Superior temporal gyrus (tissue), 1 donor: ENCODE measurements at regions not wholly inside any gene's neighbourhood (a gene's known extent, or its start where the extent isn't known, plus 50 kb on each side); places are given as distances from the start of the nearest gene placed in this dataset.
"Not testable (repeated sequence)": the region's sequence is repeated elsewhere in the genome, so short reads cannot be mapped to it uniquely, and the experiment has no call there.

Source experiments
- DNase-seq: peaks from one replicate; pipeline ENCODE4 v3.0.0-alpha.2; 2016; ENCODE audit errors: extremely low spot score

DNA sequence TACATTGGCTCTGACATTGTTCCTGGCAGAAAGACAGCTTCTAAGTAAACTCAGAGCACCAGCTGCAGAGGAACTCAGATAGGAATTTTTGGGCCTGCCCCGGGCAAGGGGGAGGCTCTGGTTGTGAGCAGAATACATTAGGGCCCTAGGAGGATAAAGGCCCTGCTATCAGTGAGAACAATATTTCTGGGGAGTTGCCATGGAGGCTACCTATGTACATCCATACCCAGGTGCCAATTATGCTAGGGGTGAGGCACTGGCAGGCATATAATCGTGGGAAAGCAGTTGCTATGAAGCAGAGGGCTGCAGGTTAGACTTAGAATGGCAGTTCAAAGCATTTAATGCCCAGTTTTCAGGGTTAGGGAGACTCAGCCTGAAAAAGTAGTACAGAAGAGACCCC is 273.5 kb upstream of the EDA2R start:
- no peak for DNase-seq

GRCh38 chrX:66902081-66902480 is 263.2 kb upstream of the EDA2R start:
- no peak for DNase-seq

DNA sequence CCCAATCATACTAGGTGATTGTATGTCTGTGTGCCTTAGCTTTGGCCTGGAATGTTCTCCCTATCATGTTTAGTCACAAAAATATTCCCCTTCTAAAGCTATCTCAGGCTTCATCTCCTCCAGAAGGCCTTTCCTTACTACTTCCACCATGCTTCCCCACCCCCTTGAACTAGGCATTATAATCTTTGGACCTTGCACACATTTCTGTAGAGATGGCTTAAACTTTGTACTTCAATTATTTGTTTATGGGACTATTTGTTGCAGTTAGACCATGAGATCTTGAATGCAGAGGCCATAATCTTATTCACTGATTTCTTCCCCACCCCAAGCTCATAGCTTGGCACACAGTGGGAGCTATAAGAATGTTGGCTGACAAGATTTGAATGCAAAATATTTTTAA is 262.0 kb upstream of the EDA2R start:
- DNase-seq = no peak

- no peak for DNase-seq
Observed at GRCh38 chrX:66892004-66892403, 253.1 kb upstream of the EDA2R start.

DNA sequence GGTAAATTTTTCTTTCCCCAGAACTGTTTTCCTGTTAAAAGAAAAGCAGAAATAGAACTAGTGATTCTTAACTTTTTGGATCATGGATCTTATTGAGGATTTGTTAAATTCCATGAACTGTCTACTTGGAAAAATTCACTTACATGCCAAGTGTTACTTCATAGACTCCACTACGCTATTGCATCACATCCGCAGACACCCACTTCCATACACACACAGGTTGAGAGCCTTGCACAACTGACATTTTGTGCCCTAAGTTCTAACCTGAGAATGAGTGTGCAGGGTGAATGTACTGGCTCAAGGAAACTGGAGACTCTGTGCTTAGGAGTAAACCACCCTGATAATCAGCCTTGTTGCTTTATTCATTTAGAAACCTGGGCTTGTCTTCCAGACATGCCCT is 250.5 kb upstream of the EDA2R start:
- no peak for DNase-seq

- no peak for DNase-seq
Observed at GRCh38 chrX:66882101-66882500, 243.2 kb upstream of the EDA2R start.

- no peak for DNase-seq
Observed at GRCh38 chrX:66876776-66877175, 237.9 kb upstream of the EDA2R start.

DNA sequence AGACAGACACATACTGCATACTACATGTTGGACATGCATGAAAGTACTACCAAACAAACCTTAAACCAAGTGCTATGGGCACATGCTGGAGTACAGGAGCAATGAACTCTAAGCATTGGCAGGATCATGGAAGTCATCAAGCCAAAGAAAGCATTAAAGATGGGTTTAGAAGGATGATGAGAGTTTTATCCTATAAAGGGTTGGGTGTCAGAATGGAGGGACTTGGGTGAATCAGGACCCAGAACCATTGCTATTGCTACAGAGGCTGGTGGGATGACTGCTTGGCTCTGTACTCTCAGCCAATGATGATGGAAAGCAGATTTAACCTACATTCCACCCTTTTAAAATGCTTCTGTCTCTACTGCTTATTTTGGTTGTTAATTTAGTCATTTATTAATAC is 233.9 kb upstream of the EDA2R start:
- DNase-seq = no peak

DNA sequence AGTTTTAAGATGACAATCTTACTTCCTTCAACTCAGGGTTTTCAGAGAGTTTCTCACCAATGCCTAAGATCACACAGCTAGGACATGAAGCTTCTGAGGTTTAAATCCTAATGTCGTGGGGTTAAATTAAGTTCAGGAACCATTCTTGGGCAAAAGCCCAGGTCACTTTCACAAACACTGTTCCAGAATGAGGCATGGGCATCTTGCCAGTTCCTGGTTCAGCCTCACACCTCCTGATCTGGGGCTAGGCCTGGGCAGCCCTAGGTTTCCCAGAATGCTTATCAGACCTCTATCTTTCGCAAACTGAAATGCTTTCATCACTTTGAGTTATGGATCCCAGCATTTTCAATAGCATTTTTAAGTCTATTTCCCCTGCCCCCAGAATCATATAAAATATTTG is 224.8 kb upstream of the EDA2R start:
- no peak for DNase-seq

DNA sequence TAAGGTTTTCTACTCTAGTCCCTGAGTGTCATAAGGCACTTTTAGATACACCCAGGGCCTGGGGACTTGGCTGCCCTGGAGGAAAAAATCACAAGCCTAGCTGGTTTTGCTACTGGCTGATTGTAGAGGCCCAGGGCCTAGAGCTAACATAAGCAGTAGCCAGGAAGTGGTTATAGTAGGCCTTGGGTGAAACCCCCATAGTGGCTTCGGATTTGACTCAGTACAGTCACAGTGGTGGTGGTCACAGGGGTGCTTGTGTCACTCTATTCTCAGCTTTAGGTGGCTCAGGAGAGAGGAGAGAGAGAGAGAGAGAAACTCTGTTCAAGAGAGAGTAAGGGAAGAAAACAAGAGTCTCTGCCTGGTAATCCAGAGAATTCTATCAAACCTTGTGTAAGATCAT is 194.5 kb upstream of the EDA2R start:
- DNase-seq = no peak

DNA sequence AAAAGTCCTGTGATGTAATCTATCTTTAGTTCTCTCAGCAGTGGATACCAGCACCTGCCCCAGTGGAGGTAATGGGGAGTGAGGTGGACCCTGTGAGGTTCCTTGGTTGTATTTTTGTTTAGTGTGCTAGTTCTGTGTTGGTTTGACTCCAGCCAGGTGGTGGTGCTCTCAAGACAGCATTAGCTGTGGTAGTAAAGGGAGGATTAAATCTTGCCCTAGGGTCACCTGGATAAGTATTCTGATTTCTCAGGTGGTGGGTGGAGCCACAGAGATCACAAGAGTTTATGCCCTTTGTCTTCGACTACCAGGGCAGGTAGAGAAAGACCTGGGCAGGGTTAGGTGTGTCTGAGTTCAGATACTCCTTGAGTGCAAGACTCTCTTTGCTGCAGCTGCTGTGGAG is 176.3 kb upstream of the EDA2R start:
- DNase-seq = no peak

GRCh38 chrX:66794514-66794913 is 155.6 kb upstream of the EDA2R start:
- not testable (repeated sequence) for DNase-seq

DNA sequence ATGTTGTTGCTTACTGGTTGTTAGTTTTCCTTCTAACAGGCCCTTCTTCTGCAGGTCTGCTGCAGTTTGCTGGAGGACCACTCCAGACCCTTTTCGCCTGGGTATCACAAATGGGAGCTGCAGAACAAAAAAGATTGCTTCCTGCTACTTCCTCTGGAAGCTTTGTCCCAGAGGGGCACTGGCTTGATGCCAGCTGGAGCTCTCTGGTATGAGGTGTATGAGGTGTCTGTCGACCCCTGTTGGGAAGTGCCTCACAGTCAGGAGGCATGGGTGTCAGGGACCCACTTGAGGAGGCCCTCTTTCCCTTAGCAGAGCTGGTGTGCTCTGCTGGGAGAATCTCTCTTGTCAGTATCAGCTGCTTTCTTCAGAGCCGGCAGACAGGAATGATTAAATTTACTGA is 127.4 kb upstream of the EDA2R start:
- DNase-seq = no peak

GRCh38 chrX:66760651-66761050 is 121.8 kb upstream of the EDA2R start:
- DNase-seq = no peak

GRCh38 chrX:66756717-66757116 is 117.8 kb upstream of the EDA2R start:
- no peak for DNase-seq

DNA sequence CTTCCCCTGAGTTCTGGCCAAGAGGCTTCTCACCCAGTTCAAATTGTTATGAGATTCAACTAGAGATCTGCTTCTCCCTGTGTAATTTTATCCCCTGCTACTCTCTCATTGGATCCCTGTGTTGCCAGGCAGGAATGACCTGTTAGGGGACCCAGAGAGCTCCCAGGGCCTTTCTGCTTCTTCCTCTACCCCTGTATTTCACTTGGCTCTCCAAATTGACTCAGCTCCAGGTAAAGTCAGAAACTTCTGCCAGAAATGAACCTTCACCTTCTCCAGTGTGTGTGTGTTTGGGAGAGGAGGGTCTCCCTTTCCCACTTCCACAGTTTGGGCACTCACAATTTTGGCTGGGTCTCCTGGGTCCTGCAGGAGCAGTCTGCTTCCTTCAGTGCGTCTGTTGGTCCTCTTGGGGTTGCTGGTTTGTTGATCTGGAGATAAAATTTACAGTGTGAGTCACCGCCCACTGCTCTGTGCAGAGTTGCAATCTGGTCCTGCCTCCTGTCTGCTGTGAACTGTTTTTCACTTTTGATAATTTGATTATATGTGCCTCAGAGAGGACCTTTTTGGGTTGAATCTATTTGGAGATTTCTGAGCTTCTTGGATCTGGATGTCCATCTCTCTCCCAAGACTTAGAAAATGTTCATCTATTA is 112.4 kb upstream of the EDA2R start:
- no peak for DNase-seq

DNA sequence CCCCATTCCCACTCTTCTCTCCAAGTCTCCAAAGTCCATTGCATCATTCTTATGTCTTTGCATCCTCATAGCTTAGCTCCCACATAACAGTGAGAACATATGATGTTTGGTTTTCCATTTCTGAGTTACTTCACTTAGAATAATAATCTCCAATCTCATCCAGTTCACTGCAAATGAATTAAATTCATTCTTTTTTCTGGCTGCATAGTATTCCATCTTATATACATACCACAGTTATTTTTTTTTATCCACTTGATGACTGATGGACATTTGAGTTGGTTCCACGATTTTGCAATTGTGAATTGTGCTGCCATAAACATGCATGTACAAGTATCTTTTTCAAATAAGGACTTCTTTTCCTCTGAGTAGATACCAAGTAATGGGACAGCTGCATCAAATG is 105.6 kb upstream of the EDA2R start:
- DNase-seq = not testable (repeated sequence)

GRCh38 chrX:66731398-66731797 is 92.5 kb upstream of the EDA2R start:
- DNase-seq = peak; percentile 68

- DNase-seq = peak; percentile 76
Observed at GRCh38 chrX:66728818-66729271, 90.0 kb upstream of the EDA2R start.

DNA sequence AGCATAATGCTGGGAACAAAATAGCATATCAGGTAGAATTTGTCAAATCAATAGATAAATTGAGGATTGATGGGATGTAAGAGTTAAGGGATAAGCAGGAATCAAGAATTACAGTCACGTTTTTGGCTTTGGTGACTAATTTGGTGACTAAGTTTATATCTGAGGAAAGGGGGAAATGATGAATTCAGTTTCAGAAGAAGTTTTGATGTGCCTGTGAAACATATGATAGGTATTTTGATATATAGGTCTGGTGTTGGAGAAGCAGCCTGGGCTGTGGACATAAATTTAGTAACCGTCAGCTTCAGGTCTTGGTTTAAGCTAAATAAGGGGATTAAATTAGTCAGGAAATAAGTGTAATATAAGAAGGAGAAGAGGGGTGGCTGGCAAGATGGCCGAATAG is 79.0 kb upstream of the EDA2R start:
- DNase-seq = no peak

DNA sequence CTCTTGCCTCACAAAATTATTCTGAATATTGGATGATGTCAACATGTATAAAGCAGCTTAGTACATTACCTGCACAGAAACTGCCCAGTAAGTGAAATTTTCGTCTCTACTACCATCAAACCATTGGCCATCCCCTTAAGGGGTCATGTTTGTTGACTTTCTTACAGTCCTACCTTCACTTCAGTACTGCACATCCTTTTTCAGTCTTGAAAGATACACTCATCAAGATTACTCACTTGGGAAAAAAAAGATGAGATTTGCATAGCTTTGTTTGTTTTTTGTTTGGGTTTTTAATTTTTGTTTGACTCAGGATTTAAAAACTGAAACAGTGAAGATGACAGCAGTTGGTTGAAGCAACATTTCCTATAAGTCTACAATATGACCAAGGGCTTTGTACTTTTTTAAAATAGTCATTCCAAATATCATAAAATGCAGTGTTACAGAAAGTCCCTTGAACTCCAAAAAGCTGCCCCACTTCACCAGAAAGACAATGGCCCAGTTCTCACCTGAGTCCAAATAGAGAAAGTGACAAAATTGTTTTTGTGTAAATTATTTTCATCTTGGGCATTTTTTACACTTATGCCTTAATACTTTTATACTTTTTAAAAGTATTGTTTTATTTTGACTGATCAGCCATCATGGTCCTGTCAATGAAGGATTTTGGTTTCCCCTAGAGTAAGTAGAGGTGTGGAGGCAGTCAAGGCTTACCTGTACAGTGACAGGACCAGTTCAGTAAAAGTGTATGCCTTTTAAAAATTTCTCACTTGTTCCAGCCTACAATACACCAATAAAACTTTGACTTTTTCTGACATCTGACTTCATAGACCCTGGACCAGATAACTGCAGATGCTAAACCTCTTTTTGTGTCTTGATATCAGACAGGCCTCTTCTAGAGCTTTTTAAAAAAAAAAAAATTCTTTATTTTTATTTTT is 59.7 kb upstream of the EDA2R start:
- no peak for DNase-seq

GRCh38 chrX:66692512-66692911 is 53.6 kb upstream of the EDA2R start:
- not testable (repeated sequence) for DNase-seq
